ENCODE measurements at regions not wholly inside any gene's neighbourhood (a gene's known extent, or its start where the extent isn't known, plus 50 kb on each side); places are given as distances from the start of the nearest gene placed in this dataset.

DNA sequence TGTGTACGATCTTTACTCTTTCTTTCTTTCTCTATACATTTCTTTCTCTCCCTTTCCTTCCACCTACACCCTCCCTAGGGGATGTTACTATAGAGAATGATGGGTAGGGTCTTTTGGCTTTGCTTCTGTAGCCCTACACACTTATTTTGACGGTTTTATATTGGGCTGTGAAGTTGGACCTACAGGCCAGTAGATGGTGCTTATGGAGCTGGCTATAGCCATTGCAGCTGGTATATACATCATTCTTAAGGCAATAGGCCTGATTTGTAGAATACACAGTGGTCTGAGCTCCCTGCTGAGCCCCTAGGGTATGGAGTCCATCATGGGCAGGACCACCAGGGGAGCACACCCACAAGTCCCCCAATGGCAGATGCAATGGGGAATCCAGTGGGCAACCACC, 1869.7 kb downstream of the STIM2 start:
- no peak overlapping the region for H3K4me3 ChIP-seq (ENCODE audit: low read depth, low read length)
- DNase-seq (ENCODE audit: low read depth): peak; percentile 10
- TF ChIP-seq CTCF (IDR thresholded peaks at IDR 0.05; ENCODE audit: insufficient read depth, low read length): no peak

DNA sequence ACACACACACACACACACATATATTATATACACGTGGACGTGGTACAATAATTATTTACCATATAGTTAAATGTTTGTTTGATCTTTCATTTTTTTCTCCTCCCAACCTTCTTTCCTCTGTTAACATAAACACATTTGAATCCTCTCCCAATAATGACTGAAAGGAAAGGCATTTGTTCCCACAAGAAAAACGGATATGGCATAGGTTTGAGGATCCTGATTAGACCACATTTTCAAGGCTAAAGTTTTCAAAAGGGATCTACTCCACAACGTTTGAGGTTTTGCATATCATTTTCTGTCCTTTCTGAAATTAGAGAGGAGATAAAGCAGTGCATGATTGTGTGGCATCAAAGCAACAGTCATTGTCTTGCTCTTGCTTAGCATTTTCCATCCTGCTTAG, 1883.4 kb downstream of the STIM2 start:
- H3K4me3 ChIP-seq (ENCODE audit: low read depth, low read length): no peak overlapping the region
- no peak for TF ChIP-seq CTCF (IDR thresholded peaks at IDR 0.05; ENCODE audit: insufficient read depth, low read length)
- DNase-seq (ENCODE audit: low read depth): no peak

- H3K4me3 ChIP-seq (ENCODE audit: low read depth, low read length): no peak overlapping the region
- TF ChIP-seq CTCF (IDR thresholded peaks at IDR 0.05; ENCODE audit: insufficient read depth, low read length): no peak
- DNase-seq (ENCODE audit: low read depth): no peak
Measured at GRCh38 chr4:28754376-28754775, 1893.7 kb downstream of the STIM2 start.

DNA sequence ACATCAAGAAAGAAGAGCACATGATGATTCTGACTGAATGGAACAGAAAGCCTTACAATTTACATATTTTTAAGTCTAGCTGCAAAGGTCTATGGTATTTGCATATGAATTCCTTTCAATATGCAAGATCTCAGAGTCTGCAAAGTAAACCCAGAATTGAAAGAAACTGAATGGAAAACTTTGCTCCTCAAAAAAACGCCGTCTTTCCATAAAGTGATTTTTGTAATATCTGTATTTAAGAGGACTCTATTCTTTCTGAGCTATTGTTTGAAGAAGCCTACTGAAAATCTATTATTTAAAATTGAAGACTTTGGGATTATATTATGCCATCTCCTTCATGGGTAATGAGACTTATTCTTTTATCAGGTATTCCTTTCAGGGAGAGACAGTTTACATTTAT, 1894.4 kb downstream of the STIM2 start:
- no peak overlapping the region for H3K4me3 ChIP-seq (ENCODE audit: low read depth, low read length)
- DNase-seq (ENCODE audit: low read depth): no peak
- TF ChIP-seq CTCF (IDR thresholded peaks at IDR 0.05; ENCODE audit: insufficient read depth, low read length): no peak

DNA sequence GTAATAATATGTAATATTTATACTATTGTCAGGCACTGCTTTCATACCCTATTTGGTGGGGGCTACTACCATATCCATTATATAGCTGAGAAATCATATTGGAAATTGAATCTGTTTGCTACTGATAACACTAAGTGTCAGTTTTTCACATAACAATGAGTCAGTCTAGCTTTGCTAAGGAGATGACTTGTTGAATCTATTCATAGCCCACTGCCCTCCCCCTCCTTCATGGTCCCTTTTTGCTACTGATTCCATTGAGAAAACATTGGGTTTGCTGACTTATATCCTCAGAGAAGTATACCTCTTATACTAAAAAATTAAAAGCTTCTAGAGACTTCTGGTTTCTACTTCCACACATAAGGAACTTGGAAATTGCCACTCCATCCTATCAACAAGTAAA, 1898.4 kb downstream of the STIM2 start:
- TF ChIP-seq CTCF (IDR thresholded peaks at IDR 0.05; ENCODE audit: insufficient read depth, low read length): no peak
- DNase-seq (ENCODE audit: low read depth): no peak
- H3K4me3 ChIP-seq (ENCODE audit: low read depth, low read length): no peak overlapping the region

DNA sequence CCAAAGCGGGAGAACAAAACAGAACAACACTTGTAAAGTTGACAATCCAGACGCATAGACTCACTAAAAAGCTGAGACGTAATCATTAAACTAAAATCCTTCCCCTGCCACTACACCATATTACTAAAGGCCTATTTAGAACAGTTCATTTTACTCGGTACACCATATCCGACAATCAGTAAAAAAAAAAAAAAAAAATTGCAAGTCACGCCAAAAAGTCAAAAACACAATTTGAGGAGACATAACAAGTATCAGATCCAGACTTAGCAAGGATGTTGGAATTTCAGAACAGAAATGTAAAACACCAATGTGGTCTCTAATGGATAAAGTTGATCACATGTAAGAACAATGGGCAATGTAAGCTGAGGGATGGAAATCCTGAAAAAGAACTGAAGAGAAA, 1899.4 kb downstream of the STIM2 start:
- no peak for DNase-seq (ENCODE audit: low read depth)
- no peak for TF ChIP-seq CTCF (IDR thresholded peaks at IDR 0.05; ENCODE audit: insufficient read depth, low read length)
- H3K4me3 ChIP-seq (ENCODE audit: low read depth, low read length): no peak overlapping the region

- no peak overlapping the region for H3K4me3 ChIP-seq (ENCODE audit: low read depth, low read length)
- TF ChIP-seq CTCF (IDR thresholded peaks at IDR 0.05; ENCODE audit: insufficient read depth, low read length): no peak
- DNase-seq (ENCODE audit: low read depth): peak; percentile 82
Measured at GRCh38 chr4:28772066-28772465, 1911.4 kb downstream of the STIM2 start.

All from fibroblast of the aortic adventitia (primary cell).